IMR-90 (cell line): ENCODE measurements at regions not wholly inside any gene's neighbourhood (a gene's known extent, or its start where the extent isn't known, plus 50 kb on each side); places are given as distances from the start of the nearest gene placed in this dataset.

ENCODE experiments used
- BHLHE40 ChIP-seq: fragments of 150-350 bp; IDR thresholded peaks from 2 replicates; pipeline ENCODE4 v1.6.1; 2016; ENCODE audit warnings: mild to moderate bottlenecking, low read depth, low read length
- CEBPB ChIP-seq: IDR thresholded peaks from 2 replicates; pipeline ENCODE4 v1.6.1; 2012; ENCODE audit warnings: low read depth, low read length, improper control_type of control experiment
- CHD1 ChIP-seq: IDR thresholded peaks from 2 replicates; pipeline ENCODE4 v1.6.1; 2012; ENCODE audit warnings: low read depth, low read length, improper control_type of control experiment
- CTCF ChIP-seq: conservative IDR thresholded peaks from 2 replicates; pipeline ENCODE4 v1.5.1; 2012; ENCODE audit warnings: mild to moderate bottlenecking, low read depth, low read length, improper control_type of control experiment
- ELK1 ChIP-seq: fragments of 150-350 bp; IDR thresholded peaks from 2 replicates; pipeline ENCODE4 v1.6.1; 2016; ENCODE audit warnings: low read depth, mild to moderate bottlenecking, low read length, moderate library complexity, borderline replicate concordance
- FOS ChIP-seq: fragments of 150-350 bp; IDR thresholded peaks from 2 replicates; pipeline ENCODE4 v1.6.1; 2016; ENCODE audit warnings: low read depth, low read length
- MAFK ChIP-seq: IDR thresholded peaks from 2 replicates; pipeline ENCODE4 v1.6.1; 2012; ENCODE audit warnings: low read depth, low read length, improper control_type of control experiment
- MAZ ChIP-seq: IDR thresholded peaks from 2 replicates; pipeline ENCODE4 v1.6.1; 2012; ENCODE audit warnings: low read depth, mild to moderate bottlenecking, low read length, improper control_type of control experiment, moderate library complexity, borderline replicate concordance
- MXI1 ChIP-seq: IDR thresholded peaks from 2 replicates; pipeline ENCODE4 v1.6.1; 2012; ENCODE audit warnings: low read depth, mild to moderate bottlenecking, low read length, moderate library complexity, borderline replicate concordance
- POLR2A ChIP-seq: IDR thresholded peaks from 2 replicates; pipeline ENCODE4 v1.6.1; 2012; ENCODE audit warnings: mild to moderate bottlenecking, low read depth, low read length
- RAD21 ChIP-seq: IDR thresholded peaks from 2 replicates; pipeline ENCODE4 v1.6.1; 2012; ENCODE audit warnings: low read length, improper control_type of control experiment
- RFX5 ChIP-seq: IDR thresholded peaks from 2 replicates; pipeline ENCODE4 v1.8.0; 2012; ENCODE audit warnings: low read depth, mild to moderate bottlenecking, low read length, moderate library complexity
- SMC3 ChIP-seq: fragments of 150-350 bp; IDR thresholded peaks from 2 replicates; pipeline ENCODE4 v1.6.1; 2016; ENCODE audit warnings: low read depth, mild to moderate bottlenecking, antibody characterized with exemption, low read length, moderate library complexity
- TF ChIP-seq, protein P1 (sequence below): fragments of 150-350 bp; IDR thresholded peaks from 2 replicates; pipeline ENCODE4 v1.6.1; 2017; ENCODE audit warnings: mild to moderate bottlenecking, antibody characterized with exemption, low read length, low read depth

DNA sequence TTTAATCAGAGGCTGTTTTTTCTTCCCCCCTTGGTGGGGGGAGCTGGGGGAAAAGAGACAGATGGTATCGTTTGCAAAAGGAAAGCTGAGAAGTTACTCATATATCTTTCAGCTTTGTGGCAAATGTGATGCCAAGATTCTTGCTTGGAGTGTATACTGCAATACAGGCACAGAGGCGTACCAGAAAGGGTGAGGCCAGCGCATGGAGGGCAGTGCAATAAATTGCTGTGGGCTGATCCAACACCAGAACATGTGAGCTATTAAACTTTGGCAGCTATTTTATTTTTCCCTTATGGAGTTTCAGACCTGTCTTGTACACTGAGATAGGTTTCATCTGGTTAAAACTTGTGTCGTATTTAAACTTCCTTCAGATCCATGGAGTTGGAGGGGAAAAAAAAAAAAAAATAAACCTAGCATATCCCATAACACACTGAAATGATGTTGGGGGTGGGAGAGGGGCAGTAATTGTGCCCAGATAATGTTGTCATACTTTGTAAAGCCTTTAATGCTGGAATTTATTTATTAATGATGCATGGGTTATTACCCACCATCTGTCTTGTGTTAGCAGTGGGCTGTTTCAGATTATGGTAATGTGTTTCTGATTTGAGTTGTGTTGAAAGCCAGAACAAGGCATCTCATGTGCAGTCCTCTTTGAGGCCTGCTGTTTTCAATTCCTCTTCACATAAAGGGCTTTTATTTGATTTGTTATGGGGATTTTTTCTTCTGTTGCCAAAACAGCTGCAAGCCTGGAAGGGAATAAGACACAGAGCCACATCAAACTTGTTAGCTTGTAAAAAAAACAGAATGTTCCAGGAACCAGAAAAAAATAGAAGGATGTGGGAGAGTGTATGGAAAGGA lies 891.3 kb downstream of the TLE1 start:
- TF ChIP-seq CTCF (no peak), CEBPB (no peak), POLR2A (no peak), RAD21 (no peak), MAFK (no peak), MXI1 (no peak), BHLHE40 (no peak), RFX5 (no peak), CHD1 (no peak), MAZ (no peak), ELK1 (no peak), FOS (no peak), SMC3 (no peak)
- TF ChIP-seq, protein P1, sequence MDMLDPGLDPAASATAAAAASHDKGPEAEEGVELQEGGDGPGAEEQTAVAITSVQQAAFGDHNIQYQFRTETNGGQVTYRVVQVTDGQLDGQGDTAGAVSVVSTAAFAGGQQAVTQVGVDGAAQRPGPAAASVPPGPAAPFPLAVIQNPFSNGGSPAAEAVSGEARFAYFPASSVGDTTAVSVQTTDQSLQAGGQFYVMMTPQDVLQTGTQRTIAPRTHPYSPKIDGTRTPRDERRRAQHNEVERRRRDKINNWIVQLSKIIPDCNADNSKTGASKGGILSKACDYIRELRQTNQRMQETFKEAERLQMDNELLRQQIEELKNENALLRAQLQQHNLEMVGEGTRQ, result no peak
